Tibial nerve (tissue), 3 donors: ENCODE measurements at regions not wholly inside any gene's neighbourhood (a gene's known extent, or its start where the extent isn't known, plus 50 kb on each side); places are given as distances from the start of the nearest gene placed in this dataset.

ENCODE experiments used
- CTCF ChIP-seq, 5 experiments: fragments of 200-600 bp in 3 of 5; fragments of 450-650 bp in 2 of 5; sonication (generic) in 3 of 5; IDR thresholded peaks; one replicate each; pipeline ENCODE4 v1.5.1; 2016 to 2019; ENCODE audit warnings: antibody characterized with exemption in 5 of 5, mild to moderate bottlenecking in 3 of 5, moderate library complexity in 2 of 5
- POLR2A ChIP-seq, 2 donors: fragments of 450-650 bp; IDR thresholded peaks; one replicate each; pipeline ENCODE4 v1.6.1; 2017; ENCODE audit warnings: antibody characterized with exemption in 2 of 2, mild to moderate bottlenecking in 2 of 2, moderate library complexity in 2 of 2

GRCh38 chr10:63799521-63800300 is 278.5 kb downstream of the REEP3 start:
- no peak for TF ChIP-seq CTCF (IDR thresholded peaks at IDR 0.05)
- TF ChIP-seq POLR2A (IDR thresholded peaks at IDR 0.05): no peak
